OCI-LY3 (cell line): ENCODE measurements at regions not wholly inside any gene's neighbourhood (a gene's known extent, or its start where the extent isn't known, plus 50 kb on each side); places are given as distances from the start of the nearest gene placed in this dataset.

Experiments
- H2AFZ ChIP-seq: fragments of 200-600, 300-600 bp; shearing (Covaris generic); 2 replicates; pipeline ENCODE4 v1.6.0; 2014; ENCODE audit warnings: antibody characterized with exemption, low read depth, low read length
- H3K27ac ChIP-seq: fragments of 200-600, 300-600 bp; sonication (generic); 2 replicates; pipeline ENCODE4 v1.5.1; 2014; ENCODE audit warnings: mild to moderate bottlenecking, low read length, moderate library complexity, mixed read lengths
- H3K27me3 ChIP-seq: fragments of 200-600, 300-600 bp; sonication (generic); 2 replicates; pipeline ENCODE4 v1.6.1; 2014; ENCODE audit warnings: low read depth, low read length, mixed read lengths
- H3K36me3 ChIP-seq: fragments of 200-600, 300-600 bp; sonication (generic); replicated peaks from 2 replicates; pipeline ENCODE3; 2014; ENCODE audit warnings: low read depth, low read length, mixed read lengths
- H3K4me1 ChIP-seq: fragments of 300-600, 200-600 bp; sonication (generic); 2 replicates; pipeline ENCODE4 v1.6.1; 2014; ENCODE audit warnings: low read length, mixed read lengths
- H3K4me2 ChIP-seq: fragments of 200-600, 300-600 bp; sonication (generic); 2 replicates; pipeline ENCODE4 v1.6.1; 2014; ENCODE audit warnings: low read length, mixed read lengths
- H3K4me3 ChIP-seq: fragments of 300-600, 200-600 bp; sonication (generic); 2 replicates; pipeline ENCODE4 v1.5.1; 2014; ENCODE audit warnings: antibody characterized with exemption, mild to moderate bottlenecking, low read length, moderate library complexity
- H3K79me2 ChIP-seq: fragments of 300-600, 200-600 bp; shearing (Covaris generic); 2 replicates; pipeline ENCODE4 v1.6.1; 2014; ENCODE audit warnings: mild to moderate bottlenecking, low read length, mixed read lengths
- H3K9ac ChIP-seq: fragments of 300-600, 200-600 bp; shearing (Covaris generic); 2 replicates; pipeline ENCODE4 v1.6.0; 2014; ENCODE audit warnings: mild to moderate bottlenecking, low read length, moderate library complexity
- H3K9me3 ChIP-seq: fragments of 200-600, 300-600 bp; shearing (Covaris generic); 2 replicates; pipeline ENCODE4 v1.6.1; 2014; ENCODE audit warnings: low read length, mixed read lengths; ENCODE audit not compliant: insufficient read depth
- H4K20me1 ChIP-seq: fragments of 200-600, 300-600 bp; sonication (generic); 2 replicates; pipeline ENCODE4 v1.6.1; 2016; ENCODE audit warnings: low read length, mixed read lengths; ENCODE audit not compliant: insufficient read depth
- EZH2phosphoT487 ChIP-seq: fragments of 200-600 bp; shearing (Covaris generic); IDR thresholded peaks from 2 replicates; pipeline ENCODE4 v1.6.1; 2018; ENCODE audit warnings: antibody characterized with exemption, mixed run types, low read depth
- TF ChIP-seq, protein P1 (sequence below): fragments of 200-600, 300-600 bp; sonication (generic); IDR thresholded peaks from 2 replicates; pipeline ENCODE4 v1.5.1; 2014; ENCODE audit warnings: antibody characterized with exemption, low read length, low read depth

DNA sequence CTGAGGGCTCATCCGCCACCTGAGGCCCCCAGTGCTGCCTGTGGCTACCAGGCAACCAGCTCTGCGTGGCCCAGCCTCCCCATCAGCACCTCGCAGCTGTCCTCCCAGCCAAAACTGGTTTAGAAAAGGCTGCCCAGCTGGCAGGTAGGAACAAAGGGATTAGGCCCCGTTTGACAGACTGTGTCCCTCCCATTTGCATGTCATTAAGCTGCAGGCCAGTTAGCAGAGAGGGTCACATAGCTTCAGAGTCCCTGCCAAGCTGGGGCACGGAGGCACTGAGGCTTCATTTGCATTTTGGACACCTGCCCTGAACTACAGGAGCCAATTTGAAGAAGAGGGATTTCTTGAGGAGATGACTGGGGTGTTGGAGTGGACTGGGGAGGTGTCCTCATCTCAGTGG lies 177.9 kb downstream of the TLE3 start:
- Histone ChIP-seq H3K36me3 (peaks cover 13% of the 10 kb centered on the region), H3K9me3 (peaks cover 24% of the 10 kb centered on the region; the same call in 1 of the 2 replicates), H3K4me3 (peak overlapping the region; percentile 8; the same call in 1 of the 2 replicates), H3K9ac (peak overlapping the region; percentile 10; the same call in 1 of the 2 replicates), H3K27me3 (peaks cover 5% of the 10 kb centered on the region; the same call in 1 of the 2 replicates), H3K79me2 (no peaks in the 10 kb centered on the region), H3K27ac (no peak overlapping the region), H3K4me2 (peak overlapping the region; percentile 47), H4K20me1 (no peaks in the 10 kb centered on the region), H3K4me1 (peaks cover 45% of the 10 kb centered on the region), H2AFZ (peak overlapping the region; percentile 60; the same call in 1 of the 2 replicates)
- TF ChIP-seq, protein P1, sequence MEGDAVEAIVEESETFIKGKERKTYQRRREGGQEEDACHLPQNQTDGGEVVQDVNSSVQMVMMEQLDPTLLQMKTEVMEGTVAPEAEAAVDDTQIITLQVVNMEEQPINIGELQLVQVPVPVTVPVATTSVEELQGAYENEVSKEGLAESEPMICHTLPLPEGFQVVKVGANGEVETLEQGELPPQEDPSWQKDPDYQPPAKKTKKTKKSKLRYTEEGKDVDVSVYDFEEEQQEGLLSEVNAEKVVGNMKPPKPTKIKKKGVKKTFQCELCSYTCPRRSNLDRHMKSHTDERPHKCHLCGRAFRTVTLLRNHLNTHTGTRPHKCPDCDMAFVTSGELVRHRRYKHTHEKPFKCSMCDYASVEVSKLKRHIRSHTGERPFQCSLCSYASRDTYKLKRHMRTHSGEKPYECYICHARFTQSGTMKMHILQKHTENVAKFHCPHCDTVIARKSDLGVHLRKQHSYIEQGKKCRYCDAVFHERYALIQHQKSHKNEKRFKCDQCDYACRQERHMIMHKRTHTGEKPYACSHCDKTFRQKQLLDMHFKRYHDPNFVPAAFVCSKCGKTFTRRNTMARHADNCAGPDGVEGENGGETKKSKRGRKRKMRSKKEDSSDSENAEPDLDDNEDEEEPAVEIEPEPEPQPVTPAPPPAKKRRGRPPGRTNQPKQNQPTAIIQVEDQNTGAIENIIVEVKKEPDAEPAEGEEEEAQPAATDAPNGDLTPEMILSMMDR, result no peak
- TF ChIP-seq EZH2phosphoT487, result no peak

DNA sequence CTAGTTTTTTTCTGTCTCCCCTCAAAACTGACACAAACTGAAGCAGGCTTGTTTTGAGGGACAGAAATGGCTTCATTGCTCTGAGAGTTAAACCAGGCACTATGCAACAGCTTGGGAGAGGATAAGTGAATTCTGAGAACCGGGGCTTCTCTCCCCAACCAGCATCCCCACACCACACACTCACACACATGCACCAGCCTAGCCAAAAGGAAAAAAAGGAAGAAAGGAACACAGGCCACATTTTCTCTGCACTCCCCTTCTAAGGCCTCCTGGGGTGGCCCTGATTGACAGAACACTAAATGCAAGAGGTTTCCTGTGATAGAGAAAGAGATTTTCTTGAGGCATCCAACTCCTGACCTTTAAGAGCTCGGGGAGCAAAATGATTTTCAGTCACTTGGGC lies 177.5 kb downstream of the TLE3 start:
- Histone ChIP-seq H3K4me2 (peak overlapping the region; percentile 47), H3K27me3 (0 out of 2 replicates have a peak, but pooled peaks cover 3% of the 10 kb centered on the region)
- TF ChIP-seq, protein P1, result no peak
- TF ChIP-seq EZH2phosphoT487, result no peak

DNA sequence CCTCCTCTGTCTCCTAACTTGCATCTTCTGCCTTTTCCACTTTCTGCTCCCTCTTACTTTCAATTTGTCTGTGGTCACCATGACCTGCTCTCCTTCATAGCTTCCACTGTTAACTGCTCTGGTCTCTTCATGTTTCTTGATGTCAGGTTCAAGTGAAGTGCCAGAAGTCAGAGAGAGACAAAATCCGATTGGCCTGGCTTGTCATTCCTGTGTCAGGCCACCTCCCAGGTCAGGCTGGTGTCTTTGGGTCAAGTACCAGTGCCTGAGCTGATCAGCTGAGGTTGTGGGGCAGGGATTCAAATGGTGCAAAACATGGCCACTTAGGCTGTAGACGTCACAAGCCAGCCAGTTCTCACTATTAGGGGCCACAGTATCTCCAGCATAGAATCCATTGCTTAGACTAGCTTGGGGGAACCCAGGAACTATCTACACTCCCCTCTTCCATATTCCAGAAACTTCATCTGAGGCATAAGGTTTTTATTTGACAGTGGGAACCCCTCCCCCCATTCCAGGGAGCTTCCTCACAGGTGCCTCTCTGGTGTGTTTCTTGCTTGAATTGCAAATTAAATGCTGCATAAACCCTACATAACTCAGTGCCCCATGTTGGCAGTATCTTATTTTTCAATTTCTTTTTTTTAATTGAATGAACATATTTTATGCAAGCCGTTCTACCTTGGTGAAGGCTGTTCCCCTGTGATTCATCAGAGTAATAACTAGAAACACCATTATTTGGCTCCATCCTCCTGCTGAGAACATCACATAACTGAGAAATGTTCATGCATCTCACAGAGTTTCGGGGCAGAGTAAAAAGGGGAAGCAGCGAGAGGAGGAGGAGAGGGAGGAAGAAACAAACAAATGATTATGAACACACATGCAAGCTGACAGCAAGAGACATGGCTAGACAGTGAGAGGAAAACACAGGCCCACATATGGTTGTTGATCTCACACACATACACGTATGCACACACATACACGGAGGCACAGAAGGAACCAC lies 175.8 kb downstream of the TLE3 start:
- H3K79me2 ChIP-seq, result no peaks in the 10 kb centered on the region
- peak overlapping the region; percentile 31 for H3K4me3 ChIP-seq
- no peaks in the 10 kb centered on the region for H4K20me1 ChIP-seq
- peaks cover 15% of the 10 kb centered on the region for H3K36me3 ChIP-seq
- peak overlapping the region; percentile 66 for H3K27ac ChIP-seq
- H3K4me2 ChIP-seq, result peak overlapping the region; percentile 73
- TF ChIP-seq, protein P1, result no peak
- no peak for TF ChIP-seq EZH2phosphoT487
- H3K4me1 ChIP-seq, result peaks cover 45% of the 10 kb centered on the region
- H3K9ac ChIP-seq, result peak overlapping the region; percentile 17; the same call in 1 of the 2 replicates
- peaks cover 30% of the 10 kb centered on the region; the same call in 1 of the 2 replicates for H3K9me3 ChIP-seq
- H3K27me3 ChIP-seq, result 0 out of 2 replicates have a peak, but pooled peaks cover 3% of the 10 kb centered on the region
- no peak overlapping the region for H2AFZ ChIP-seq

More for the DNA sequence above, 177.5 kb downstream of the TLE3 start:
- no peaks in the 10 kb centered on the region for H3K79me2 ChIP-seq
- H4K20me1 ChIP-seq, result no peaks in the 10 kb centered on the region
- no peak overlapping the region for H2AFZ ChIP-seq
- H3K4me3 ChIP-seq, result no peak overlapping the region
- no peak overlapping the region for H3K27ac ChIP-seq
- peaks cover 28% of the 10 kb centered on the region; the same call in 1 of the 2 replicates for H3K9me3 ChIP-seq
- H3K4me1 ChIP-seq, result peaks cover 45% of the 10 kb centered on the region
- H3K36me3 ChIP-seq, result peaks cover 15% of the 10 kb centered on the region
- H3K9ac ChIP-seq, result no peak overlapping the region

DNA sequence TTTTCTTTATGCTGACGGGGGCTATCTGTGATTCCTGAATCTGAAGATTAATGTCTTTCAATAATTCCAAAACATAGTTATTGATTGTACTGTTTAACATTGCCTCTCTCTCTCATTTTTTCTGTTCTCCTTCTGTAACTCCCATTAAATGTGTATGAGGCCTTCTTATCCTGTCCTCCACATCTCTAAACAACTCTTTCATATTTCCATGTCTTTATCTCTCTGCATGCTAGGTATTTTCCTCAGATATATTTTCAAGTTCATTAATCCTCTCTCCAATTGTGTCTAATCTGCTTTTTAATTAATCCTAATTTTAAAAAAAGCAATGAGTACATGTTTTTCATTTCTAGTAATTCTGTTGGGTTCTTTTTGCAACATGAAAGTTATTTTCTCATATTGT lies 173.2 kb downstream of the TLE3 start:
- Histone ChIP-seq H4K20me1 (no peaks in the 10 kb centered on the region), H3K4me3 (no peak overlapping the region), H3K9me3 (peaks cover 30% of the 10 kb centered on the region; the same call in 1 of the 2 replicates), H2AFZ (no peak overlapping the region), H3K27ac (no peak overlapping the region), H3K4me1 (peaks cover 37% of the 10 kb centered on the region), H3K36me3 (peaks cover 15% of the 10 kb centered on the region), H3K9ac (no peak overlapping the region), H3K4me2 (no peak overlapping the region), H3K27me3 (no peaks in the 10 kb centered on the region), H3K79me2 (no peaks in the 10 kb centered on the region)
- TF ChIP-seq, protein P1, result no peak
- no peak for TF ChIP-seq EZH2phosphoT487
